SH-SY5Y (cell line): ENCODE measurements at regions not wholly inside any gene's neighbourhood (a gene's known extent, or its start where the extent isn't known, plus 50 kb on each side); places are given as distances from the start of the nearest gene placed in this dataset.

Source experiments
- GATA2 ChIP-seq: IDR thresholded peaks from 2 replicates; pipeline ENCODE4 v1.6.1; 2011; ENCODE audit warnings: mild to moderate bottlenecking, low read depth, low read length
- GATA3 ChIP-seq: IDR thresholded peaks from 2 replicates; pipeline ENCODE4 v1.6.1; 2011; ENCODE audit warnings: low read depth, mild to moderate bottlenecking, low read length, moderate library complexity

DNA sequence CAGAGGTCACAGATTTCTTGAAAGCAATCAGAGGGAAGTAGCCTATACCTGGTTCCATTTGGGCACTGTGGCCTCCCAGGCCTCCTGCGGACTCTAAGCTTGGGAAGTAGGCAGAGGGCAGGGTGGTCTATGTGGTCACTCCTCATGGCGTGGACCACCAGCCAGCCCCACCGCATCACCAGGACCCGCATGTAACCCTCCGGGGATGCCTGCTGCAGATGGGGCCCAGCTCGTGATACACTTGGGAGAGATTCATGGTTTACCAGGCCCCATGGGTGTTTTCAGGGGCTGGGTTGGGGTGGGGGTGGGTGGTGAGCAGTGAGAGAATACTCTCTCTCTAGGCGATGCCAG is 123.7 kb downstream of the ASB7 start:
- no peak for TF ChIP-seq GATA2
- TF ChIP-seq GATA3, result no peak
